ENCODE measurements at regions not wholly inside any gene's neighbourhood (a gene's known extent, or its start where the extent isn't known, plus 50 kb on each side); places are given as distances from the start of the nearest gene placed in this dataset.
"Not testable (repeated sequence)": the region's sequence is repeated elsewhere in the genome, so short reads cannot be mapped to it uniquely, and the experiment has no call there.

- H3K4ac ChIP-seq (replicated peaks; ENCODE audit: insufficient read length, low read depth, low read length); FAIRE-seq; H3K36me3 ChIP-seq (ENCODE audit: control insufficient read depth in 2 of 4, insufficient read depth in 4 of 4, low read length in 3 of 4); H3K9ac ChIP-seq (replicated peaks in 1 of 4; ENCODE audit: extremely low read depth in 1 of 4, low read depth in 3 of 4, low read length in 3 of 4); H4K8ac ChIP-seq (ENCODE audit: extremely low read depth, insufficient read depth, low read length); H3K27me3 ChIP-seq (replicated peaks in 1 of 4; ENCODE audit: control insufficient read depth in 3 of 4, extremely low read depth in 1 of 4, insufficient read depth in 3 of 4, low read length in 3 of 4); H2AFZ ChIP-seq (ENCODE audit: low read length); H2AK5ac ChIP-seq (ENCODE audit: low read depth, low read length); H4K20me1 ChIP-seq (replicated peaks in 1 of 2; ENCODE audit: control insufficient read depth in 1 of 2, insufficient read depth in 2 of 2, low read length in 2 of 2); H3K27ac ChIP-seq (ENCODE audit: low read depth, low read length); H3K56ac ChIP-seq (replicated peaks; ENCODE audit: insufficient read length, low read depth, low read length); H2BK12ac ChIP-seq (ENCODE audit: low read depth, low read length); DNase-seq (ENCODE audit: low read depth in 1 of 2, low spot score in 2 of 2); H2BK120ac ChIP-seq (replicated peaks; ENCODE audit: low read depth, low read length); H2BK5ac ChIP-seq (ENCODE audit: low read depth, low read length); H3K14ac ChIP-seq (ENCODE audit: insufficient read length); H3K79me2 ChIP-seq (ENCODE audit: control insufficient read depth in 1 of 2, insufficient read depth in 2 of 2, low read length in 2 of 2); H3K18ac ChIP-seq (ENCODE audit: extremely low read depth, low read length); H3K4me3 ChIP-seq (ENCODE audit: extremely low read depth in 1 of 4, insufficient read depth in 2 of 4, low read depth in 3 of 4, low read length in 4 of 4); H3K4me1 ChIP-seq (replicated peaks in 1 of 4; ENCODE audit: control insufficient read depth in 3 of 4, insufficient read depth in 4 of 4, low read length in 3 of 4); POLR2A ChIA-PET (ENCODE audit: partially characterized antibody); H3K4me2 ChIP-seq (ENCODE audit: insufficient read depth in 1 of 2, low read depth in 2 of 2, low read length in 2 of 2); H4K5ac ChIP-seq (ENCODE audit: insufficient read length, low read depth, low read length); H3K23ac ChIP-seq (ENCODE audit: insufficient read length); H3K23me2 ChIP-seq (ENCODE audit: low read depth, low read length); H2BK15ac ChIP-seq (ENCODE audit: low read length); H4K91ac ChIP-seq (replicated peaks; ENCODE audit: insufficient read length, low read length); H2BK20ac ChIP-seq (ENCODE audit: low read length); H3K79me1 ChIP-seq (ENCODE audit: low read depth, low read length): not testable (repeated sequence)
- 70% methylated on average over 4 of the region's 4 CpGs; no CpG with 5 or more reads in 1 of the 2 experiments for WGBS, 2 experiments (ENCODE audit: extremely low coverage in 1 of 2, insufficient coverage in 1 of 2, insufficient read length in 1 of 2, insufficient replicate concordance in 2 of 2, low coverage in 1 of 2, low lambda C conversion rate in 2 of 2, missing lambda C conversion rate in 1 of 2)
- CTCF ChIA-PET (ENCODE audit: partially characterized antibody) = interaction anchor here (0.6 to 1.0 kb wide), 3 partner anchors 9 to 590 kb away, joined by 3 to 4 read pairs (median 3); no protein-coding TSS in a partner anchor
- peaks cover 0 to 17% of the 10 kb centered on the region in 2 experiments; a peak in 1 of 4 replicates for H3K9me3 ChIP-seq (ENCODE audit: insufficient read depth in 2 of 2, low read depth in 1 of 2, low read length in 1 of 2)
Measured at GRCh38 chr11:3499198-3499597, 120.3 kb upstream of the ZNF195 start.

GRCh38 chr11:3498356-3498755, 119.4 kb upstream of the ZNF195 start:
- WGBS, 2 experiments (ENCODE audit: extremely low coverage in 1 of 2, insufficient coverage in 1 of 2, insufficient read length in 1 of 2, insufficient replicate concordance in 2 of 2, low coverage in 1 of 2, low lambda C conversion rate in 2 of 2, missing lambda C conversion rate in 1 of 2) = 84% methylated on average over 4 of the region's 4 CpGs; no CpG with 5 or more reads in 1 of the 2 experiments

More at GRCh38 chr11:3498356-3498755, 119.4 kb upstream of the ZNF195 start:
- H4K20me1 ChIP-seq (replicated peaks in 1 of 2; ENCODE audit: control insufficient read depth in 1 of 2, insufficient read depth in 2 of 2, low read length in 2 of 2); DNase-seq (ENCODE audit: low read depth in 1 of 2, low spot score in 2 of 2); H3K23ac ChIP-seq (ENCODE audit: insufficient read length); H3K18ac ChIP-seq (ENCODE audit: extremely low read depth, low read length); H3K27ac ChIP-seq (ENCODE audit: low read depth, low read length); H2BK15ac ChIP-seq (ENCODE audit: low read length); H4K5ac ChIP-seq (ENCODE audit: insufficient read length, low read depth, low read length); FAIRE-seq; POLR2A ChIA-PET (ENCODE audit: partially characterized antibody); H3K4me2 ChIP-seq (ENCODE audit: insufficient read depth in 1 of 2, low read depth in 2 of 2, low read length in 2 of 2); H2BK120ac ChIP-seq (replicated peaks; ENCODE audit: low read depth, low read length); H3K14ac ChIP-seq (ENCODE audit: insufficient read length); H3K79me2 ChIP-seq (ENCODE audit: control insufficient read depth in 1 of 2, insufficient read depth in 2 of 2, low read length in 2 of 2); H3K4ac ChIP-seq (replicated peaks; ENCODE audit: insufficient read length, low read depth, low read length); H2BK5ac ChIP-seq (ENCODE audit: low read depth, low read length); H2AK5ac ChIP-seq (ENCODE audit: low read depth, low read length); H2BK20ac ChIP-seq (ENCODE audit: low read length); H3K23me2 ChIP-seq (ENCODE audit: low read depth, low read length); H3K4me3 ChIP-seq (ENCODE audit: extremely low read depth in 1 of 4, insufficient read depth in 2 of 4, low read depth in 3 of 4, low read length in 4 of 4); H3K9ac ChIP-seq (replicated peaks in 1 of 4; ENCODE audit: extremely low read depth in 1 of 4, low read depth in 3 of 4, low read length in 3 of 4); H4K91ac ChIP-seq (replicated peaks; ENCODE audit: insufficient read length, low read length); H3K79me1 ChIP-seq (ENCODE audit: low read depth, low read length); H2AFZ ChIP-seq (ENCODE audit: low read length); H3K36me3 ChIP-seq (ENCODE audit: control insufficient read depth in 2 of 4, insufficient read depth in 4 of 4, low read length in 3 of 4); CTCF ChIA-PET (ENCODE audit: partially characterized antibody); H3K4me1 ChIP-seq (replicated peaks in 1 of 4; ENCODE audit: control insufficient read depth in 3 of 4, insufficient read depth in 4 of 4, low read length in 3 of 4); H2BK12ac ChIP-seq (ENCODE audit: low read depth, low read length); H3K27me3 ChIP-seq (replicated peaks in 1 of 4; ENCODE audit: control insufficient read depth in 3 of 4, extremely low read depth in 1 of 4, insufficient read depth in 3 of 4, low read length in 3 of 4); H3K56ac ChIP-seq (replicated peaks; ENCODE audit: insufficient read length, low read depth, low read length); H4K8ac ChIP-seq (ENCODE audit: extremely low read depth, insufficient read depth, low read length): not testable (repeated sequence)
- peaks cover 0 to 17% of the 10 kb centered on the region in 2 experiments; a peak in 1 of 4 replicates for H3K9me3 ChIP-seq (ENCODE audit: insufficient read depth in 2 of 2, low read depth in 1 of 2, low read length in 1 of 2)

Measured in H1 (cell line).